Inferior parietal cortex (tissue), 1 donor: ENCODE measurements at regions not wholly inside any gene's neighbourhood (a gene's known extent, or its start where the extent isn't known, plus 50 kb on each side); places are given as distances from the start of the nearest gene placed in this dataset.

Experiments used
- DNase-seq: peaks from one replicate; pipeline ENCODE4 v3.0.0-alpha.2; 2016; ENCODE audit errors: extremely low spot score

DNA sequence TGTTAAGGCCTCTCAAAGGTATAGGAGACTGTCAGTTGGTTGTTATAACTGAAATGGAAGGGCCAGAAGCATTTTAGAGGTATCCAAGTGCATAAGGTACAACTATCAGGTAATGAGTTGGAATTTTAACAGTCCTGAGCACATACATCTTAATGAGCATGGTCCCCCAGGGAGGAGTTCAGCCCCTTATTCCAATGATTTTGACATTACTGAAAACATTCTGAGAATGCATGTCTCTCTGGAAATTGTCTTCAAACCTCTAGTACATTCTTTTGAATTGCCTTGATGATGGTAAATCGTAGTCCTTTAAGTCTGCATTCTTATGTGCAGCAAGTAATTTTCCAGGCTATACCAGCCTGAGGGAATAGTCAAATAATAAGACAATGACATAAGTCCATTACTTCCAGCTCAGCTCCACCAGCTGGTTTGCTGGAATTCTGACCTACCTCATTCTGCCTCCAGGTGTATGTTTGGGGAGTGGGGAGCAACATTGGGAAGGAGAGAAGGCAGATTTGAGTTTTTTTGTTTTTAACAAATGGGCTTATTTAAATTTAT, 239.2 kb downstream of the MSRB3 start:
- DNase-seq, result no peak

DNA sequence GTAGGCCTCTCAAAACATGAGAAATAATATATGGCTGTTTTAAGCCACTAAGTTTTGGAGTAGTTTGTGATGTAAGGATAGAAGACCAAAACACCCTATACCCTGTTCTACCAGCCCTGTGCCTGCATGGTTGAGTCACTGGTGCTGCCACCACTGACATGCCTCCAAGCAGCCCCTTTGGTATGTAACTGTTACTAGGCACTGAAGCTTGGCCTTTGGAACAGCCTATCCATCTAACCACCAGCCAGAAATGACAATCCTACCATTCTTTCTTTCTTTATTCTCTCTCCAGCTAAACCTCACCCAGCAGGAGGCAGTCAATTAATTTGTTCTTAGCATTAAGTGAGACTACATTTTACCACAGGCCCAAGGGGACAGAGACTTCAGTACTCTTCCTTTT, 240.3 kb downstream of the MSRB3 start:
- DNase-seq, result no peak

DNA sequence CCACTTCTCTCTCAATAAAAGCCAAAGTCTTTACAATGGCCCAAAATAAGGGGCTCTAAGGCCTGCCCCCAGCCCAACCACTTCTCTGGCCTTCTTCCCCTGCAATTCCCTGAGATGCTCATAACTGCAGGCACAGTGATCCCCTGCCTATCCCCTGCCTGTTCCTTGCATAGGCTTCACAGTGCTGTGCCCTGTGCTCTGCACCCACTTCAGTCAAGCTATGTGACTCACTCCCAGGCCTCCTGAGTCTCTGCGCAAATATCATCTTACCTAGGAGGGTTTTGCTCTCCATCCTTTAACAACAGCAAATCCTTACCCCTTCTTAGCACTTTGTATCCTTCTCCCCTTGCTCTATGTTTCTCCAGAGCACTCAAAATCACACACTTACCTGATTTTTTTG, 242.2 kb downstream of the MSRB3 start:
- DNase-seq, result no peak

DNA sequence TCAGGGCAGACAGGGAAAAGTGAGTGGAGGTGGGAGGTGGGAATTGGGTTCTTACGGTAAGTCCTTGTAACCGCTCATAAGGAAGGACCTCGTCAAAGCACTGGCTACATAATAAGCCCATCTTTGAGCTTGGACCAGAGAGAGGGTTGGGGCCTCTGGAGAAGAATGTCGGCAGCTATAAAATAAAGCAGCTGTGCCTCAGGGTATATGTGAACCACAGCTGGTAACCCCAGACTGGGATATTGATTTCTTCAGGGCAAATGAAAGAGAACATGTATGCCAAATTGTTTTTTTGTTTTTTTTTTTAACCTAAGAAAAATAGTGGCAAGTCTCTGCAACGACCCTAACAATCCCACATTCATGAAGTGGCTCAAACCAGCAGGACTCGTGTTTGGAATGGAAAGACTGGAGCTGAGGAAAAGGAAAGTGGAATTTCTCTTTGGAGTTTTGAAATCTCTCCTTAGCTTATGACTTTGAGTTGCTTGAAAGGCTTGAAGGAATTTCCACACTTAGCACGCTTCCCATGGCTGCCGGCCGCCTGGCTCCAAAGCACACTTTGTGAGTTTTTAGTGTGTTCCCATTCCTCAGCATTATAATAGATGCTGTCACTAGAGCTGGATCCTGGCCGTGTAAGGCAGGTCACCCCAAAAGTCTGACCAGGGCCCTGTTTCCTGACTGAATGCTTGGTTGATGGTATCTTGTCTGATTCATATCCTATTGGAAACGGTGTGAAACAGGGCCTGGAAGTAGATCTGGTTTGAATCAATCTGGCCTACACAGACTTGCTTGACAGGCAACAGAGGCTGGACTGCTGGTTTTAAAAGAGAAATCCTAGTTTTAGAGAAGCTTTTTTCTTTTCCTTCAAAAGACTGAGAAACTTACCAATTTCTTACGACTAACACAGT, 244.7 kb downstream of the MSRB3 start:
- DNase-seq, result no peak

DNA sequence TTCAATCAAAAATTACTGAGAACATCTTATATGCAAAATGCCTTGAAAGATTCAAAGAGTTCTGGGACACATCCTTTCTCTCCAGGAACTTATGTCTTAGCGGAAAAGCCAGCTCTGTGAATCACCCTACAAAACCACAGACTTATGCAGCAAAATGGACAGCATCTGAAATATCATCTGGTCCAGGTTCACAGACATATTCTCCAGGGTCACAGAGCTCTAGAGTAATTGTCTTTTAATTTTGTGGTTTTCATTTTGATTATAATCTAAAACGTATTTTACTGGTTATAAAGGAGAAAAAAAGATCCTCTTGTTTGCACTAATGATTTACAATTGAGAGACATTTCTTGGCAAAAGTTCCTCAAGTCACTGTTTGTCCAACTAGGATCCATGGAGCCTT, 246.2 kb downstream of the MSRB3 start:
- no peak for DNase-seq

DNA sequence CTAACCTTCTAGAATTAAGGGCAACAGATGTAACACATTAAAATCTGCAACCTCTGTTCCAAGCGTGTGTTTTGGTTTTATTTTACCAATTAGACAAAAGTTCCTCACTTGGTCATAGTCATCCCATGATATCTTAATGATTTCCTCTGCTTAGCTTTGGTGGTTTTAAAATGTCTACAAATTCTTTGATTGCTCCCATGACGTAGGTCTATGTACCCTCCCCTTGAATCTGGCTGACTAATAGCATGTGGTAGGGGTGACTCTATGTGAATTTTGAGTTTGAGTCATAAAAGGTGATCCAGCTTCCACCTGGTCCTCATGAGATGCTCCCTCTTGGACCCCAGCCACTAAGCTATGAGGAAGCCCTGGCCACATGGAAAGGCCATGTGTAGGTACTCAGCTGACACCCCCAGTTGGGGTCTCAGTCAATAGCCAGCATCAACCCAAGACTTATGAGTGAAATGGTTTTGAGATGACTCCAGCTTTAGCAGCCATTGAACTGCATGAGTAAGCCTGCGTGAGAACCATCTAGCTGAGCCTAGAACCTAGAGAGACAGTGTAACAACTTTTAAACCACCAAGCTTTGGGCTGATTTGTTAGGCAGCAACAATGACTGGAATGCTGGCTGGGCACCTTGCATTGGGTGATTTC, 247.1 kb downstream of the MSRB3 start:
- no peak for DNase-seq

DNA sequence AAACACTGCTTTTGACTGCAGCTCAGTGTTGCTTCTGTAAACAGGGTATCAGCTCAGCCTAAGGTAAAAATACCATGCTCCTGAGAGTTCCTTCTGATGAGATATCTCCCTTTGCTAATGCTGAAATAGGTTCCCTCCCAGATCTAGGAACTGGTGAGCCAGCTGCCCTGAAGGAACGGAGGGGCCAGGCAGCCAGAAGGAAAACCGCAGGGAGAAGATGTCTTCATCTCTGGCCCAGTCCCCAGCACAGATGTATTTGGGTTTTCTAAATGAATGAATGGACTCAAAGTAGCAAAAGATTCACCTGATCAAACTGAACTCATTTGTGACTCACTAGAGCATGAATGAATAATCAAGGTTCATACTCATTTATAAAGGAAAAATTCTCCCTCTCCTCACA, 247.8 kb downstream of the MSRB3 start:
- no peak for DNase-seq

DNA sequence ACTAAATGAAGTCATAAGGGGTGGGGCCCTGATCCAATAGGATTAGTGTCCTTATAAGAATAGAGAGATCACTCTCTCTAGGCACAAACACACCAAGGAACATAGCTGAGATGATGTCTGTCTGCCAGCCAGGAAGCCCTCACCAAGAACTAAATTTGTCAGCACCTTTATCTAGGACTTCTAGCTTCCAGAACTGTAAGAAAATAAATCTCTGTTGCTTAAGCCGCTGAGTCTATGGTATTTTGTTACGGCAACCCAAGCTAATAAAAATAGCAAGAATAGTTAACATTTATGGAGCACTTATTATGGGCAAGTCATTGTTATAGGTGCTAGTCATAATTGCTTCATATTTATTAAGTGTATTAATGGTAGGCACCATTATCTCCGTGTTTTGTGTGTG, 249.6 kb downstream of the MSRB3 start:
- no peak for DNase-seq

DNA sequence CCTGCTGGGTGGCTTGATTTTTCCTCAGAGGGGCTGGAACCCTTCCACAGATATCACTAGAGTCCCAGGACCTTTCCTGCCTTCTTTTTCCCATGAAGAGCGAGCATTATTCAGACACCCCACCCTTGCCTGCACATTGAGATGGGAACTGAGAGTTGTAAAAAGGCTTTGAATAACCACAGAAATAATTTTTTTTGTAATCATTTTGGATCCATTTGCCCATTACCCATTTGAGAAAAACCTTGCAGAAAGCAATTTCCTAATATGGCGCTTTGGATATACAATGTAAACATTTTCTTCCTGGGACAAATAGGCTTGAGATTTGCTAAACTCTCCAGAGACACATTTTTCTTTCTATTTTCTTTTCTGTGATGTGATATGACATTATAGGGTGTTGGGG, 250.6 kb downstream of the MSRB3 start:
- DNase-seq, result no peak

DNA sequence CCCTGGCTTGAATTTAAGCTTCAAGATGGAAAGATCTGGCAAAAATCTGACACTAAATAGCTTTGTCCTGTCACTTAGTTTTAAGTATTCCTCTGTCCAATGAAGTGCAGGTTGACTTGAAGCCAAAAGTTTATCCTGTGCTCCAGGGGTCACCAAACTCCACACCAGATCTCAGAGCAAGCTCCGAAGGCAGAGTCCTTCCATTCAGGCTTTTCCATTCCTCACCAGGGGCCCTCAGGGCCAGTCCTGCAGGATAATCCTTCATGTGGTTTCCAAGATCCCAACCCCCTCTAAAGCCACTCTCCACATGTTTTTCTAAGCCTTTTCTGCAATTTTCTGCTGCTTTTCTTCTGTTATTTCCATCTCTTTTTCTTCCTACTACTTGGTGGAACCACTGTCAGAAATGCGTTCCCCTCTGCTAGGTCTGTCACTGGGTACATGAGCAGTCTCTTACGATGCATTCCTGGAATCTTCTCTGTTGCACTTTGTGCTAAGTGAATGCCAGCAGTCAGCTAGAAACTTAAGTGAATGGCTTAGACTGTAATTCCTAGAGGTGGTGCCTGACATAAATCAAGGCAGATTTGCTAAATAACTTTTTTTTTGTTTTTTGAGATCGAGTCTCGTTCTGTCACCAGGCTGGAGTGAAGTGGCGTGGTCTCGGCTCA, 251.4 kb downstream of the MSRB3 start:
- DNase-seq, result no peak

DNA sequence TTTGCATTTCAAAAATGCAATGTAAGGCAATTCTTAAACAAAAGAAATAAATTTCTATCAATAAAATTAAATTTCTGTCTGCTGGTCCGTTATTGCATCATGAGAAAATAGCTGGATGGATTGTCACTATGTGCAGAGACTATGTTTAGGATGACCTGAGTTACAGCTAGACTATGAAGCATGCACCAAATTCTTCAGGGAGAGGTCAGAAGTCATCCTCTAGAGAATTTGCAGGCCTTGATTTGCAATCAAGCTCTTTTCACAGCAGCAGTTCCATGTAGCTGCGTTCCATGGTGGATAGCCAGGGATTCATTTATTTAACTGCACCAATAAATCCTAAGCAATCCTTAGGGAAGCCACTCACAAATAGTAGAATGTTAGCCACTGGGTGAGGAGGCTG, 253.7 kb downstream of the MSRB3 start:
- no peak for DNase-seq

DNA sequence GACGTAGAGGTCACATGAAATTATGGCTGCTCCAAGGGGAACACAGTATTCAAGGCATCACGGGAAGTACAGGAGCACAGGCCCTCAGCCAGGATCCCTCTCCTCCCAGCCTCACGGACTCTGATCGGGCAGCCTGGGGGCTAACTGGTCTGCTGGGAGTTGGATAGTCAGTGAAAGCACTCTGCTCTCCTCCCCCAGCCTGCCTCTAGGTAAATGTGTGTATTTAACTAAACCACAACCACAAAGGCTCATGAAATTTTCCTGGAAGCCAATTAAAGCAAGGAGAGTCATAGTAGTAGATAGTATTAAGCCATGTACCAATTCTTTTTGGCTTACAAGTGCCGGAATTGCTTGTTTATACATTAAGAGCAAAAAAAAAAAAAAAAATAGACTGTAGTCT, 254.3 kb downstream of the MSRB3 start:
- no peak for DNase-seq

DNA sequence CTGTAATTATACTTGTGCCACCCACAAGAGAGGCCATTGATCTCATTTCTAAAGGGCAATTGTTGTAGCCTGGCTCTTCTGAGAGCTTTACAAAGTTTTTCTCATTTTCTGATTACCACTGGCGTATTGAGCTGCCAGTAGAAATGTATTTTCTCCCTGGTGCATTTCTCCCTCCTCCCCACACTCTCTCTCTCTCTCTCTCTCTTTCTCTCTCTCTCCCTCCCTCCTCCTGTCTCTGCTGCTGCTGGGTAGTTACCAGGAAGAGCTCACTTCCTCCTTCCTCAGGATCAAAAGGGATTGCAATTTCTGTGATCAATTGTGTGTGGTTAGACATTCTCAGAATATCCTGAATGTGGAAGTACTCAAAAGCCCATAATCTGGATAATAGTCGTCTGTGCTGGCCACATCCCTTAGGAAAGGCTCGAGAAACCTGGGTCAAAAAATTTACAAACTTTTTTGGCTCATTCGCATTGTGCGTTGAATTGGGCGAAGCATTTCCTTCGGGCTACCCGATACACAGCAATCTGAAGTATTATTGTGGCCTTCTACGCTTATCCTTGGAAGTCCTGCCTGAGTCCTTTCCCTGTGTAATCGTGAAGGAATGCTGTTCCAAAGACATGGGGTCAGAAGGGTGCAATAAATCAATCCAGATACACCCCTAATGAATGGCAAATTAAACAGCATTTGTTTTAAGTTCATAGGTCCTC, 254.8 kb downstream of the MSRB3 start:
- no peak for DNase-seq

DNA sequence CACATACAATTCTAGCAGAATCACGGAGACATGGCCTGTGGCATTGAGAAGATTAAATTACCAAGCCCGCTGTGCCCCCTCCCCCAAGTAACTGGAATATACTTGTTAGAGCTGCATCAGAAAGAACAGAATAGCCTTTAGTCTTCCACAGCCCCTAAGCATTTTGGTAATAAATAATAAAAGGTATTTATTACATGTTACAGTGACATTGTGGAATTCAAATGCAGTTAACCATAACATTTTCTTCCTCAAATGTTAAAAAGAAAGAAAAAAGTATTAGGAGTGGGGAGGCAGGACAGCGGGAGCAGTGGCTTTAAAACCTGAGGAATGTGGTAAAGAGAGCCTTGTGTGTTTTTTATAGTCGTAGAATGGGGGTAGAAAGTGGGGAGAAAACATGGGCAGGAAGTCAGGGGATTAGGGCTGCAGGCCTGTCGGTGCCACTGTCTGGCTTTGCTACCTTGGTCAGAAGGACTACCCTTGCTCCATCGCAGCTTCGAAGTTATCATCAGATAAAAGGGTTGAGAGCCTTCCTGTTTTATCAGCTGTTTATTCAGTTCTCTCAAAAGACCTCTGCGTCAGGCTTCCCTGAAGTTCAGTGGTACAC, 255.9 kb downstream of the MSRB3 start:
- no peak for DNase-seq

DNA sequence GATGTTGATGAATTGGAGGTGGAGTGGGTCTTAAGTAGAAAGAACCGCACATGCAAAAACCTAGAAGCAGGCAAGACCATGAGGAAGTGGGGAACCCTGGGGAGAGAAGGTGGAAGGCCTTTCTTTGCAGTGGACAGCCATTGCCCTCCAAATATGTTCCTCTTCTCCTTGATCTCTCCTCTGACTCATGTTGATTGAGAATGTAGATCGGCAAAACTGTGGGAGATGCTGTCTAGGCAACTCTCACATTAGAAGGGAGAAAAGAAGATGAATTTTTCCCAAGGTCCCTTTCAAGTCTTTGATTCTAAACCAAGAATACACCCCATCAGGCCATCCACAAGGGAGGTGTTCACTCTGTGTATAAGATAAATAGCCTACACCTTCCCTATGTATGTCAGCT, 257.5 kb downstream of the MSRB3 start:
- no peak for DNase-seq

DNA sequence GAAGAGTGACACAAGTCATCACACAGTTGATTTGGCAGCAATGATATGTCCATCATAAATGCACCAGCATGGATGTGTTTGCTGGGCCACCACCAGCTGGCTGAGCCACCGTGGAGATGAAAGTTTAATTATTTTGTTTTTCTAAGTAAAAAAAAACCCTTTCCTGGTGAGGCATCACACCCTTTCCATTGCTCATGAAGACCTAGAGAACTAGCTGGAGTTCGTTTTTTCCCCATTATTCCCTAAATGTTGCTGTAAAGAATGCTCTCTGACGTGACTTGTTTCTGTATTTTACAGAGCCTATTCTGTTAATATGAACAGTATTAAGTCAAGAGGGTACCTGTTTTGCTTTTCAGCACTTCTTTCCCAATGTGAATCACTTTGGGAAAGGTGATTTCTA, 257.9 kb downstream of the MSRB3 start:
- DNase-seq, result no peak

DNA sequence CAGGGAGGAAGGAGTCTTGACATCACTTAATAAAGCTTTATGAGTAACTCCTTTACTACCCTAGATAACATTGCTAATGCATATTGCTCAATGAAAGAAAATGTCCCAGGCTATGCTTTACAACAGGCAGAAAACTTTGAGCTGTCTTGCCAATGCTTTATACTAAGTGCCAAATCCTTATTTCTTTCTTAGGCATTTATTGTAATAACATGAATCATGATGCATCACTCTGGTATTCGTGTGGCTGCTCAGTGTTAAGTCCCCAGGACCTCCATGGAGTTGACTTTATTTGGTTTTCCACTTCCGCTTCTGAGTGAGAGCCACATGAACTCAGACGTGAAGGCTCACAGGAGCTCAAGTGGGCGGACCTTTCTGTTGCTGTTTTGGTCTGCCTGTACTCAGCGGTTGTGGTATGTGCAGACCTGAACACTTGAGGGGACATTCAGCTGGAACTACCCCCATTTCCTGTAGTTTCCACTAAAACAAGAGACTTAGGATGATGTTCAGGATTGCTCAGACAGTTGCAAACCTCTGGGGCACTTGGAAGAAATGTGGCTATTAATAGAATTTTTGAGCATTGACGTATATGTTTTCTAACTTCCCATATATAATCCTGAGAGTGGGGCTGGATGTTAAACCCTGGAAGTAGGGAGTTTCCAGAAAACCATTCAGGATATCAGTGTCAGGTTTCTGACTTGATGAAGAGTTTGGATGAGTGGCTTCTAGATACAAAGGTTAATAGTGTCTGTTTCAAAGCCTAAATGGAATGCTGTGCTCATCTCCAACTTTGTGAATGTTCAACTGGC, 258.6 kb downstream of the MSRB3 start:
- DNase-seq, result no peak

DNA sequence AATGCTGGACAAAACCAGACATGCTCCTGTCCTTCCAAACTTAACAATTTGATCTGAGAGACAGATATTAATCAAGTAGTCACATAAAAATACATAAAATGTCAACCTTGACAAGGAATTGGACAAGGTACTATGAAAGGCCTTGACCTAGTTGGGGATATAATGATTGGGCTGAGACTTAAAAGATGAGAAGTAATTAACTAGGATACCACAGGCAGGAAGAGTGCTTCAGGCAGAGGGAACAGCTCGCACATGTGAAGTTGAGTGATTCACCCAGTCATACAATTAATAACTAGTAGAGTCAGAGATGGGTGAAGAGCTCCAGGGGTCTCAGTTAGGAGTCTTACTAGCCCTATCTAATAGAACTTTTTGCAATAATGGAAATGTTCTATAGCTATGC, 259.5 kb downstream of the MSRB3 start:
- no peak for DNase-seq

DNA sequence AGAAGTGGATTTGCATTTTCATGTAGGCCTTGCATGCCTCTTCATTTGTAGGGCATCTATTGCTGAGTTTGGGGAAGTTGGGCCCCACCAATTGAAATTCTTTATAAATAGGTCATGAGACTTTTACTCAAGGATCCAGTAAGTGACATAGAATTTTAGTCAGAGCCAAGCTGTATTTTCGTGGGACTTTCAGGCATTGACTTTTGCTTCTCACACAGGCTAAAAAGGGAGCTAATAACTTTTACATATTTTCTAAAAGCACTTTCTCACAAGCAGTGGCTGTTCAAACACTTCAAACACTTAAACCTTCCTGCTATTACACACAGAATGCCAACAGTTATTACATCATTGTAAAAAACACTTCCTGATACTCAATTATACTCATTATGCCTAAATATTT, 260.5 kb downstream of the MSRB3 start:
- DNase-seq, result no peak

DNA sequence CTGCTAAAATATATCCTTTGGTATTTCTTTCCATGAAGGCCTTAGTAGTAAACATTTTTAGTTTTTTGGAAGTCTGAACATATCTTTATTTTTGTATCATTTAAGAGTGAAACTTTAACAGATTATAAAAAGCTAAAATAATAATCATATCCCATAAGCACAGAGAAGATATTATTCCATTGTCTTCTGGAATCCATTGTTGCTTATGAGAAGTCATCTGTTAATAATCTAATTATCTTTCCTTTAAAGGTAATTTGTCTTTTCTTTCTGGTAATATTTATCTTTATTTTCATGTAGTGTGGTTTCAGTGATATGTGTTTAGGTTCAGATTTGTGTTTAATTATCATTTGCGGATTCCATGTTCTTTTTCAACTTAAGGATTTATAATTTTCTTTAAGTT, 261.7 kb downstream of the MSRB3 start:
- no peak for DNase-seq

DNA sequence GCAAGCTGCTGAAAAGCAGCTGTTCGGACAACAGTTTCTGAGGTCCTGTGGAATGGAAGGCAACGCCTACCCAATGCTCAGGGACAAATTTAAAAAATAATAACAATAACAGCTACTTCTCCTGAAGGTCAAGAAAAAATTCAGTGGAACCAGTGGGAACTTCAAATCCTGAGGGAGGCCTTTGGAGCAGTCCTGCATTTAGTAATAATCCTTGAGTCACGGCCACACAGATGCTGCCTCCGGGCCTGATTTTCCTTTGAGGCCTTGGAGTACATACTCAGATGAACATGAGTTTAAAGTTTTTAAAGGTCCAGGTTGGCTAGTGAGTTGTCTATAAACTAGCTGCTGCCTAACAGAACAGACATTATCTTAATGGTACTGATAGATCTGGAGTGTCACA, 268.0 kb downstream of the MSRB3 start:
- DNase-seq, result no peak
